IPS-18c (cell line): ENCODE measurements at regions not wholly inside any gene's neighbourhood (a gene's known extent, or its start where the extent isn't known, plus 50 kb on each side); places are given as distances from the start of the nearest gene placed in this dataset.
"Not testable (repeated sequence)": the region's sequence is repeated elsewhere in the genome, so short reads cannot be mapped to it uniquely, and the experiment has no call there.

Experiments
- H3K4me3 ChIP-seq: 2 replicates; pipeline ENCODE4 v1.7.0; 2013; ENCODE audit warnings: low read depth, mild to moderate bottlenecking, low read length, moderate library complexity; ENCODE audit not compliant: insufficient read depth
- H3K9me3 ChIP-seq: one replicate; pipeline ENCODE4 v1.6.1; 2013; ENCODE audit warnings: mild to moderate bottlenecking, low read length, moderate library complexity; ENCODE audit not compliant: control insufficient read depth, insufficient read depth

GRCh38 chr13:90891329-90891728 is 456.2 kb upstream of the MIR17HG start:
- H3K9me3 ChIP-seq, result no peaks in the 10 kb centered on the region
- no peak overlapping the region for H3K4me3 ChIP-seq

GRCh38 chr13:90893199-90893598 is 454.3 kb upstream of the MIR17HG start:
- H3K9me3 ChIP-seq, H3K4me3 ChIP-seq: not testable (repeated sequence)

- Histone ChIP-seq H3K4me3 (no peak overlapping the region), H3K9me3 (no peaks in the 10 kb centered on the region)
Observed at GRCh38 chr13:90896002-90896401, 451.5 kb upstream of the MIR17HG start.

- H3K4me3 ChIP-seq, result no peak overlapping the region
- peaks cover 2% of the 10 kb centered on the region for H3K9me3 ChIP-seq
Observed at GRCh38 chr13:90898811-90899210, 448.7 kb upstream of the MIR17HG start.

GRCh38 chr13:90899416-90899815 is 448.1 kb upstream of the MIR17HG start:
- no peak overlapping the region for H3K4me3 ChIP-seq
- H3K9me3 ChIP-seq, result peaks cover 2% of the 10 kb centered on the region

- Histone ChIP-seq H3K4me3 (no peak overlapping the region), H3K9me3 (peaks cover 2% of the 10 kb centered on the region)
Observed at GRCh38 chr13:90902255-90902654, 445.2 kb upstream of the MIR17HG start.

- no peak overlapping the region for H3K4me3 ChIP-seq
Observed at GRCh38 chr13:90906554-90906953, 440.9 kb upstream of the MIR17HG start.

GRCh38 chr13:90908792-90909191 is 438.7 kb upstream of the MIR17HG start:
- Histone ChIP-seq H3K9me3 (no peaks in the 10 kb centered on the region), H3K4me3 (no peak overlapping the region)

More at GRCh38 chr13:90906554-90906953, 440.9 kb upstream of the MIR17HG start:
- peaks cover 2% of the 10 kb centered on the region for H3K9me3 ChIP-seq

- H3K9me3 ChIP-seq, result no peaks in the 10 kb centered on the region
- H3K4me3 ChIP-seq, result no peak overlapping the region
Observed at GRCh38 chr13:90910018-90910639, 437.4 kb upstream of the MIR17HG start.

GRCh38 chr13:90912247-90912646 is 435.2 kb upstream of the MIR17HG start:
- H3K9me3 ChIP-seq, result no peaks in the 10 kb centered on the region
- H3K4me3 ChIP-seq, result no peak overlapping the region

- no peaks in the 10 kb centered on the region for H3K9me3 ChIP-seq
- H3K4me3 ChIP-seq, result no peak overlapping the region
Observed at GRCh38 chr13:90918536-90918935, 429.0 kb upstream of the MIR17HG start.

GRCh38 chr13:90919153-90919552 is 428.3 kb upstream of the MIR17HG start:
- Histone ChIP-seq H3K4me3 (no peak overlapping the region; the same call in 1 of the 2 replicates), H3K9me3 (no peaks in the 10 kb centered on the region)

GRCh38 chr13:90926459-90926858 is 421.0 kb upstream of the MIR17HG start:
- H3K9me3 ChIP-seq, result no peaks in the 10 kb centered on the region
- H3K4me3 ChIP-seq, result no peak overlapping the region

GRCh38 chr13:90928109-90928508 is 419.4 kb upstream of the MIR17HG start:
- Histone ChIP-seq H3K4me3 (no peak overlapping the region), H3K9me3 (no peaks in the 10 kb centered on the region)

- Histone ChIP-seq H3K4me3 (no peak overlapping the region), H3K9me3 (no peaks in the 10 kb centered on the region)
Observed at GRCh38 chr13:90933097-90933826, 414.2 kb upstream of the MIR17HG start.

- Histone ChIP-seq H3K9me3 (no peaks in the 10 kb centered on the region), H3K4me3 (no peak overlapping the region)
Observed at GRCh38 chr13:90934741-90935140, 412.7 kb upstream of the MIR17HG start.

- Histone ChIP-seq H3K9me3 (no peaks in the 10 kb centered on the region), H3K4me3 (no peak overlapping the region)
Observed at GRCh38 chr13:90938848-90939247, 408.6 kb upstream of the MIR17HG start.

- Histone ChIP-seq H3K9me3 (no peaks in the 10 kb centered on the region), H3K4me3 (no peak overlapping the region)
Observed at GRCh38 chr13:90943946-90944345, 403.5 kb upstream of the MIR17HG start.

GRCh38 chr13:90945146-90945545 is 402.3 kb upstream of the MIR17HG start:
- H3K9me3 ChIP-seq, H3K4me3 ChIP-seq: not testable (repeated sequence)
